GM18520 (cell line): ENCODE measurements at regions not wholly inside any gene's neighbourhood (a gene's known extent, or its start where the extent isn't known, plus 50 kb on each side); places are given as distances from the start of the nearest gene placed in this dataset.

Experiments
- ATAC-seq: cut with Tn5 transposase; IDR thresholded peaks from one replicate; pipeline ENCODE4 v1.9.1; 2021; ENCODE audit not compliant: unreplicated experiment

DNA sequence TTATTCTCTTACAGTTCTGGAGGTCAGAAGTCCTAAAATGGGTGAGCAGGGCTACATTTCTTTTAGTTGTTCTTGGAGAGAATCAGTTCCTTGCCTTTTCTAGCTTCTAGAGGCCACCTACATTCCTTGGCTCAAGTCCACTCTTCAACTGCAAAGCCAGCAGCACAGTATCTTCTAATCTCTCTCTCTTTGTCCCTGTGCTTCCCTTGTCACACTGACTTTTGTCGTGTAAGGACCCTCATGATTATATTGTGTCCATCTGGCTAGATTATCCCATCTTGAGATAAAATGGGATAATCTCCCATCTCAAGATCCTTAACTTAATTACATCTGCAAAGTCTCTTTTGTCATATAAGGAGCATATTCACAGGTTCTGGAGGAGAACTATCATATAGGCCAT lies 359.0 kb downstream of the ADRA2A start:
- no peak for ATAC-seq

DNA sequence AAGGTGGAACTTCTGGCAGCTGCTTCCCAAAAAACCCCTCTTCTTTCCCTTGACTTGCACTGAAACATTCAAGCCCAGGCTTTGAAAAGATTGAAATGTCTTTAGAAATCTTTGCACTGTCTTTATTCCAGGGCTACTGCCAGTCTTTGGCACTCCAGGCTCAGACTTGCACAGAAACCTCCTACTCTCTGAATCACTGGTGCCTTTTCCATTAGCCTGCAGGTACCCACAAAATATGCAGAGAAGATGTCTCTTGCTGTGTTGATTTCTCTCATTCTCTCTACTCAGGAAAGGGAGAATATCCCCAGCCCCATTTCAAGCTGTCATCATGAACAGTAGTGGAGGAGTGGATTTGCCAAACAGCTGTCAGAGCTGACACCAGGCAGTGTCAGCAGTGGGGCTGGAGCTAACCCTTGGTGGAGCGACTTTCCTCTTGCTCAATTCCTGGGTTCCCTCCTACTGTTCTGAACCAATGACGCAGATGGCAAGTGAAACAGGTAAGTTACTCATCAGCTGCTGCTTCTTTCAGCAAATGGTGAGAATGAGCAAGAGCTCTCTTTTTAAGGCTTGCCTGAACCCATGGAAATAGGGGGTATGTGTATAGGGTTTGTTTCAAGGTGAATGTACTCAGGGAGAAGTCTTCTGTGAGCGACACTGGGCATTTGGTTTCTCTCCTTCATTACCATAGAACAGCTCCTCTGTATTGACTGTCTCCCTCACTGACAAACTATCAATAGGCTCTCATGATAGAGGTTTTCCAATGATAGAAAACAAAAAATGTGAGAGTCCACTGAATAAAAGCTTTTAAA lies 362.4 kb downstream of the ADRA2A start:
- ATAC-seq = no peak

DNA sequence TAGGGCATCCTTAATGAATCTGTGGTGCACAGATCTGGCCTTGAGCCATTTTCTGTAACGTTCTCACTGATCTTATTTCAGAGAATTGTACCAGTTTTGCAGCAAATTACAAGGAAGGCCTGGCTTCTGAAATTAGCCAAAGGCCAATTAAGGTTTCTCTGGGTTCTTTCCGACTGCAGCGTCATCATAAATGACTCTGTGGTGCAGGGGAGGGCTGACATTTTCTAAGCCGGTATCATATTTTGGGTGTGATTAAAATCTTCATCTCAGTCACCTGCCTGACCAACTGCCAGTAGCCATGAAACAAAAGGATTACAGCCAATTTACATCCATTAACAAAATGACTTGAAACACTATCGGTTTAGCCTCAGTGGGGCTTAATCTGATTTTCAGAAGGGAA lies 363.7 kb downstream of the ADRA2A start:
- ATAC-seq = no peak

DNA sequence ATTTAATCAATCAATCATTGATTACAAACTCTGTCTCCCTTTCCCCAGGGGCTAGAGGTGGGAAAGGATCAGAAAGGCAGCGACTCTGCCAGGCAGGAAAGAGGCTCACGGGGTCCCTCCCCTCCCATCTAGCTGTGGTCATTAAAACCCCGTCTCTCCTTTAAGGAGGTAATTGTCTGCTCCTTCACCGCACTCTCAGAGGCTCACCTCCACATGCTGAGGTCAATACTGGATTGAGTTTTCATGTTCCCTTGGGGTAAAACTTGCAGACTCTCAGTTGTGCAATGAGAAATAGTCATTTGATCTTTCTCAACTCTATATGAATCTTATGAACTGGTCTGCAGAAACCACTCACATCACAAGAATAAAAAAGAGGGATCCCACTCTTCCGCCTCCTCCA lies 368.8 kb downstream of the ADRA2A start:
- no peak for ATAC-seq

DNA sequence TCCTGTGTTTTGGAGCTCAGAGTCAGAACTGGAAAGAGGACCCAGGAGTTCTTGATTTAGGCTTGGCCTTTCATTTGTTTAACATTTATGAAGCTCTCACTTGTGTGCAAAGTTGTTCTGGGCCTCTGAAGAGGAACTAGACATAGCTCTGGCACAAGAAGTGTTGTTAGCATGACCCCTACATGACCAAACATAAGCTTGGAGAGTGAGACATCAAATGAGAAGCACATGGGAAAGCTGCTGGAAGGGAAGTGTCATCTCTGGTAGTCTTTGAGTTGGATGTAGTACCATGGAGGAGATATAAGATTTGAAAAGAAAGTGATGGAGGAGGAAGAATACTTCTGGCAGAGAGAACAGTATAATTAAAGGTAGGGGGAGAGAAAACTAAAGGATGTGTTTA lies 370.1 kb downstream of the ADRA2A start:
- no peak for ATAC-seq

DNA sequence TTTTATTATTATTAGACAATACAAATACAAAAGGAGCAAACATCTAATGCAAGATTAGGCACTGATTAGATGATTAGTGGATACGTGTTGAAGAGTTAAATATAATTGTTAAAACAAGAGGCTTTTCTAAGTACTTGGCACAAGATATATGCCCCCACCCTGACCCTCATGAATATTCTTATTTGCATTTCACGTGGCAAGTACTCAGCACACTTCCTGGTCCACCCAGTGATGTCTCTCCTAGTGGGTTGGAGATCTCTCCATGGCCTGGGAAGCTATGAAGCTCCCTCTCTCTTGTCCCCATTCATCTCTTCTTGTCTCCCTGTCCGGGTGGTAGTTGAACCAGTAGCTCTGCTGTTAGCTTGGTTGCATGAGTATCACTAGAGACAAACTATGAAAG lies 375.3 kb downstream of the ADRA2A start:
- ATAC-seq = no peak

DNA sequence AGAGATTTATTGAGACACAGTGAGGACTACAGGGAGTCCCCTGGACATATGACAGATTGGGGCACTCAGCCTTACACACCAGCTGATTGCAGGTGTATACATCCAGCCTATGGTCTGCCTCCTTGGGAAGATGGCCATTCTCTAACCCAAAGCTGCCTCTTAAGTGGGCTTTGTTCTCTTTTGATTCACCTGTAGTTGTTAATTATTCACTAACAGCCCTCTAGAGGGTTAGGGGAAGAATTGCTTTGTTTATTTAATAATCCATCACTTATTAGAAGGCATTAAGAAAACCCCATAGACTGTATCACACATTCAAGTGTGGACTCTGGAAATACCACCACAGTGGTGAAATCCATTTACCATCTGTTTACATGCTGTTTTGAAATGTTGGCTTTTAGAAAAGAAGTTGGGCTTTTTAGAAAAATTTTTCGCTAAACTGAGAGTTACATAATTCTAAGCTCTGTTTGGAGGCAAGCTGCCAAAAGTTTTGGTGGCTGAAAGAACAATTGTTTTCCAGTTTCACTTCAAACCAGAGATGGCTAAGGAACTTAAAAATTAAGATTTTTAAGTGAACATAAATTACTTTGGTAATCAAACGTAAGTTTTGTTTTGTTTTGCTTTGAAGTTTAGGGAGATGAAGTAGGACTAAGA lies 379.1 kb downstream of the ADRA2A start:
- ATAC-seq = no peak

DNA sequence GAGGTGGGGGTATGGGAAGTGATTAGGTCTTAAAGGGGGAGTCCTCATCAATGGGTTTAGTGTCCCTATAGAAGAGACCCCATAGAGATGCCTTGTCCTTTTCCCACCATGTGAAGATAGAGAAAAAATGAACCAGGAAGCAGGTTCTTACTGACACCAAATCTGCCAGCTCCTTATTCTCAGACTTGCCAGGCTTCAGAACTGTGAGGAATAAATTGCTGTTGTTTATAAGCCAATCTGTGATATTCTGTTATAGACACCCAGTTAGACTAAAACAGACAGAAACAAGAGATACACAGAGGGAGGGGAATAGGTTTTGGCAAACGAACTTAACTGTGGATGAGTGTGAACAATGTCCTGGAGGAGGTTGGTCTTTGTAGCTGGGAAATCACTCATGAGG lies 381.4 kb downstream of the ADRA2A start:
- ATAC-seq = no peak

DNA sequence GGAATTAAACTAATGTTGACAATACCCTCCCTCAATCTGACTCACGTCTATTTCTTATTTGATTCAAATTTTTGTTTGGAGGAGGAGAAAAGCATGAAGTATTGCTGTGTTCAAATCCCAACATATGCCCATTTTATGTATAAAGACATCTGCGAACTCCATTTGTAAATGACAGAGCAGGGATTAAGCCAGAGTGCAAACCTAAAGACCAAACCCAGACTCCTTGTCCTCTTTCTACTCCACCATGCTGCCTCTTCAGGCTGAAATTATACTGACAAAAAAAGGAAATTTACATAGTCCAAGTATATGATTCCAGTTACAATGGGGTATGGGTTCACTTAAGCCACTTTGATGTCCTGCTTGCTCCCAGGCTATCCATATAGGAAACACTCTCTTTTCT lies 383.1 kb downstream of the ADRA2A start:
- no peak for ATAC-seq

DNA sequence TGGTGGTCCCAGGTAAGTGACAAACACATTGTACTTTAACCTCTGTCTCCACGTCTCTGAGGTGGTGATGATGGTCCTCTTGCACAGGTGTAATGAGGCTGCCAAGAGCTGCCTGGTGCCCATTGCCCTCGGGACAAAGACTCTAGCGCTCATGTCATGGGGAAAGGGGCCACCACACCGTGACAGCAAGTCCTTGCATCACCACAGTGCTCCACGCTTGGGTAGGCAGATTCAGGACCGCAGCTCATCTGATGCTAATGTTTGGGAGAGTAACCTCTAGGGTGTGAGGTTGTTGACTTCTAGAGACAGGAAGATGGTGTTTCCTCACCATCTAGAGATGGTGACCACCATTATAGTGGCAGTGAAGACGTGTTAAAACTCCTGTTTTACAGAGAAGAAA lies 395.6 kb downstream of the ADRA2A start:
- no peak for ATAC-seq

DNA sequence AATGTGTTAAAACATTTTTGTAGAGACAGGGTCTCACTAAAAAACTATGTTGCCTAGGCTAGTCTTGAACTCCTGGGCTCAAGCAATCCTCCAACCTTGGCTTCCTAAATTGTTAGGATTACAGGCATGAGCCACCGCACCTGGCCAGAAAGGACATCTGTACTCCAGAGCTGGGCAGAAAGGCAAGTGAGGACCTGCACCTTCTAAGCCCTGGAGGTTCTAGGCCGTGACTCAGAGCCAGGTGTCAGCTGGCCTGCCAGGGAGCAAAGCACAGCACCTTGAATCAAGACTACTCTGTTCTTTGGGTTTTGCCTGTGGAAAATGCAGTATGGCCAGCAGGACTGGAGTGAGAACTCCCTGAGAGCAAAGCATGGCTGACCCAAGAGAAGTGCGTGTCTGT lies 396.5 kb downstream of the ADRA2A start:
- ATAC-seq = no peak

DNA sequence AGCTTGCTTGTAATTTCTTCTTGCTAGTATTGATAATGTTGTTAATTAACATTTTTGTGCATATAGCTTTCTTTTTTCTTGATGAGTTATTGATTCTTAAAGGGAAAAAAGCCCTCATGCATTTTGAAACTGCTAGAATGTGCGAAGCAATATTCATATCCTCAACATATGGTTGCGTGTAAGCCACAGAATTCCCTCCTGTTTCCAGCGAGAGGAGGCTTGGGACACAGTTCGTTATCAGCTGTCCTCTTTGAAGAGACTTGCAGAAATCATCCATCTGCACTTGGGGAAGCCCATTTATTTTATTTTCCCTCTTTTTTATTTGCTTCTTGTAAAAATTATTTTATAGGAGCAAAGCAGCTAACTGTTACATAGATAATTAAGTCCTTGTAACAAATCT lies 398.0 kb downstream of the ADRA2A start:
- ATAC-seq = no peak

DNA sequence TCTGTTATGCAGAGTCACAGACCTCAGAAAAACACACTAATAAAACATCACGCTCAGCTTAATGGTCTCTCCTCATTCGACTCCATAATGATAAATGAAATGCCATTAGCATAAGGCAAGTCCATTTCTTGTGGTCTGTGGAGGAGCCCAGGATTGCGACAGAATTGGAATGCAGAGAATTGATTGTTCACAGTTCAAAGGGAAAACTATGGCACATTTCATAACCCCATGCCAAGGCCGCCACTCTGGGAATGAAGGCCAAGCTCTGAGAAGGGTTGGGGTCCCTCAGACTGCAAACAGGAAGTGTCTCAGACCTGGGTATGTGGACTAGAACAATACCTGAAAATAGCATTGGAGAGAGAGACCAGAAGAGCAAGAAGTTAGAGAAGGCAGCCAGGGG lies 398.9 kb downstream of the ADRA2A start:
- no peak for ATAC-seq

DNA sequence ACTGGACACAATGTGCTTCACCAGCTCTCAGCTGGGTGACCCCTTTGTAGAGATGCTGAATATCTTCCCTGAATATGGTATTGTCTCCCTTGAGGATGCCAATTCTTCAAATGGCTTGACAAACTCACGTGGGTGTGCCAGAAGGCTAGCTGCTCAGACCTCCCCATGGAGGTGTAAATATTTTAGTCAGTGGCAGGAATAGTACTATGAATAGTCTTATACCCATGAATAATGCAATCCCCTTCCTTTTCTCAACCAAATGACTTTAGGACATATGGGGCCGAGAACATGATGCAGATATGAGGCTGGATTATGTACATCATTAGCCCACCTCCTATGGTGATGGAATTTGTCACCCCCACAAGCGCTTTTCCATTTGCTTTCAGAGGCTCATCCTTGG lies 401.8 kb downstream of the ADRA2A start:
- no peak for ATAC-seq

DNA sequence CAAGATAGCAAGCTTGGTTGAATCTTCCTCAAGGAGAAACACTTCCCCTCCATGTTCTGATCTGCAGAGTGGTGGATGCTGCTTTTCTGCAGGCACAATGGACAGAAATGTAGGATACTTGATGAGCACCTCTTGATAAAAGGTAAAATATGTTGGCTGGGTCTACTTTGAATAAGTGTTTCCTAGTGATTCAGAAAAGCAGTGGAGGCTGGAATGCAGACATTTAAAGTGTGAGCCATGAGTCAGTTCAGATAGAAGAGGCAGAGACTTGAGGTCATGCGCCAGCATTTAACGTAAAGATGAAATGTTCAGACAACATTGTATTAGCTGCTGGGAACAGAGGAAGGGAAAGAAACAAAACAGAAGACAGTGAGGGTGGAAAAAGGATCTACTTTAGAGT lies 403.1 kb downstream of the ADRA2A start:
- ATAC-seq = no peak

DNA sequence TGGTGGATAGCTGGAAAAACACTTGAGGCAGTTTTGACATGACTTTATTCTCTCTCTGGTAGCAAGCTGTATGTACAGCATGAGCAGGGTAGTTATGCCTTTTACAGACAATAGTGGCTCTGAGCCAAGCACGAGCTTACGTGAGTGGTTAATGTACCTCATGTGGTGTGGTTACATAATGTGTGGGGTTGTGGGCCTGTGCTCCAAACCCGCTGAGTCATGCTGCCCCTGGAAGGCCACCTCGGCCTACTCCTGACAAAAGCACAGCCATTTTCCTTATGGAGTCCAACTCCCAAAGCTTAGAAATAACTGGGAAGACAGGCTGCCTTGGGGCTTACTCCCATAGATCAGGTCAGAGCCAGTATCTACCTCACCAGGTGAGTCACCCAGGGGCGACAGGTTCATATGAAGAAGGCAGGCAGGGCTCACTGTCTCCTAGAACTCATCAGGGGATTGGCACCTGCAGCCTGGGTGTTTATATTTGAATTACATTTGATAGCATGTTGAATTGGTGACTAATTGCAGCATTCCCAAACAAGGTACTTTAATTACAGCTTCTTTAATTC lies 404.5 kb downstream of the ADRA2A start:
- no peak for ATAC-seq

DNA sequence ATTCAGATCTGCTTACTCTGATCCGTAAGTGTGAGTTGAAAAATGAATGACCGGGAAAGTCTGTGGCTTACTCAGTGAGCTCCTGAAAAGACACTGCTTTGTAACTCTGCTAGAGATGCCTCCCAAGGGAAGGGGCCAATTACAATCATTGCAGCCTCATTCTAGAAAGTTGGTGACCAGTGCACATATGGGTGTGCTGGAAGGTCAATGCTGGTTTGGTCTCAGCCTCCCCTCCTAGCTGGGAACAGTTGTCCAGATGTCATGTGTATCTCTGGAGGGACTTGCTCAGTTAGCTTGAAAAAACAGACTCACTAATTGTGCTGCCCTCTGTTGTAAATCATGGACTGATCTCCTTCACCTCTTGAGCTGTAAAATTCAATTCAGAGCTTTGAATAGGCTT lies 405.0 kb downstream of the ADRA2A start:
- ATAC-seq = no peak

DNA sequence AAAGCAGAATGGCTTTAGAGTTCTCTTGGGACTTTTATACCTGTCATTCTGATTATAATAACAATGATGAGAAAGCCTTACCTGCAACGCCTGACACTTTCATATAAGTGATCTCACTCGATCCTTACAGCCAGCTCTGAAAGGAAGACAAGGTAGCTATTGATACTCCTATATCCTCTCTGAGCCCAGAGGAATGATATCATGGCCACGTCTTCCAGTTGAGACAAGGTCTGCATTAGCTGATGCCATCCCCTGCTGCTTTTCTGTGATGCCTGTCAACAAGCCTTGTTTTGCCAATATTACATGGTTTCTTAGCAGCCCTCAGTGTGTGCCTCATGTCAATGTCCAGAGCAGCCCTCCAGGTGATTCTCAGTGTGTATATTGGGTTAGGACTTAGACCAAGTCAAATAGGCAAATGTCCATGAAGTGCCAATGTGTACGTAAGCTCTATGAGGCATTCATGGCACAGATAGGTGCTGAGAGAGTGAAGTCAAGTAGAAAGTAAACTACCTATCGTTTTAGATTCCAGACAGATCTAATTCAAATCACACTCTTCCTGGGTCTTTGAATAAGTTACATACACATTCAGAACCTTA lies 405.9 kb downstream of the ADRA2A start:
- ATAC-seq = no peak

DNA sequence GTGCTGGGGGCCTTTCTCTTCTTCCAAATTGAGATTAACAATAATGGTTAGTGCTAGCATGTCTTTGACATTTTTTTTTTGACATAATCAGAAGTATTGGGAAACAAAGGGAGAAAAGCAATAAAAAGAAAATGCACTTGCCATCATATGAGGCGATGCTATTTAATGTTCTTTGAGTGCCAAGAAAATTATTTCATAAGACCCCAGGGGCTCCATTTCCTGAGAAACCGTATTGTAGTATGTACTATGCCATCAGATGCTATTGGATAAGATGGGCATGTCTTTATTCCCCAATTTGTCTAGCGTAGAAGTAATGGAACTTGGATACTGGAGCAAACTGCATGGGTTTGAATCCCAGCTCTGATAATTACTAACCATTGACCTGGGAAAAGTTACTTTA lies 408.9 kb downstream of the ADRA2A start:
- ATAC-seq = no peak

DNA sequence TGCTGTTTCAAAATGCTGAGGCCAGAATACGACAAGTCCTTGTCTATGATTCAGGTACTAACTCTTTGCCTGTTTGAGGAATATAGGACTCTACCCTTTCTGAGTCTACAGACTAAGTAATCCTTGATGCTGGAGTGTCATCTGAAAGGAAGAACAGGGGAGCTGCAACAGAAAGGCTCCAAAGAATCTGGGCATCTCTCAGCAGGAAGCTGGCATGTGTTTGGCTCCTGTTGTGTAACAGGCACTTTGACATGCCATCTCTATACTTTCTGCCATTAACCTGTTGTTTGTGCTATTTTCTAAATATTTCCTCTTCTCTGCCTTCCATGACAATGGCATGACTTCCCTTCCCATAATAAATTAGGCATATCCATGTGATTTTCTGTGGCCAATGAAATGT lies 409.5 kb downstream of the ADRA2A start:
- no peak for ATAC-seq

DNA sequence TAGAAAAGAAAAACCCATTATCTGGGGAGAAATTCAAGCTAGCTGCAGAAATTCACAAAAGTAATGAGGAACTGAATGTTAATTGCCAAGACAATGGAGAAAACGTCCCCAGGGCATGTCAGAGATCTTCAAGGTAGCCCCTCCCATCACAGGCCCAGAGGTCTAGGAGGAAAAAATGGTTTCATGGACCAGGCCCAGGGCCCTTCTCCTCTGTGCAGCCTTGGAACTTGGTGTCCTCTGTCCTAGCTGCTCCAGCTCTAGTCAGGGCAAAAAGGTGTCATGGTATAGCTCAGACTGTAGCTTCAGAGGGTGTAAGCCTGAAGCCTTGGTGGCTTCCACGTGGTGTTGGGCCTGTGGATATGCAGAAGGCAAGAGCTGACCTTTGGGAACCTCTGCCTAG lies 411.8 kb downstream of the ADRA2A start:
- ATAC-seq = no peak

DNA sequence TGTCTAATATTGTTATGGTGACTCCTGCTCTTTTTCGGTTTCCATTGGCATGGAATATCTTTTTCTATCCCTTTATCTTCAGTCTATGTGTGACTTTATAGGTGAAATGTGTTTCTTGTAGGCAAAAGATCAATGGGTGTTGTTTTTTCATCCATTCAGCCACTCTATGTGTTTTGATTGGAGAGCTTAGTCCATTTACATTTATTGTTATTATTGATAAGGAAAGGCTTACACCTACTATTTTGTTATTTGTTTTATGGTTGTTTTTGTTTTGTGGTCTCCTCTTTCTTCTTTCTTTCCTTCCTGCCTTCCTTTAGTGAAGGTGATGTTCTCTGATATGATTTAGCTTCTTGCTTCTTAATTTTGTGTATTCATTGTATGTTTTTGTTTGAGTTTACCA lies 414.3 kb downstream of the ADRA2A start:
- no peak for ATAC-seq
